ENCODE measurements at regions not wholly inside any gene's neighbourhood (a gene's known extent, or its start where the extent isn't known, plus 50 kb on each side); places are given as distances from the start of the nearest gene placed in this dataset.

DNA sequence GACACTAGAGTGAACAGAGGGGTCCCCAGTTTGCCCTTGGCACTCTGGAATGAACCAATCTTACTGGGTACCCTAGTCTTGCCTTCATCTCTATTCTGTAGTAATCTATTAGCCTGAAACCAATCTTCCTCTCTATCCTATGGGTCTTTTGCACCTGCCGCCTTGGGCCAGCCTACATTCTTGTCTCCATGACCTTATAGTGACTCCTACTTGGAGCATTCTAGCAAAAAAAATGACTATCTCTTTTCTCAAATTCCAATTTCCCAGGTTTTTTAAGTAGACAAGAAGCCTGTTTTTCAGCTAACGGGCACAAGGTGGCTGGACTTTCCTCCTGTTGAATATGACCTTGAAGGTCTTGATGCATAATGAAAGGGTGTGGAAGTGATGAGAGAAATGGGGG is 568.7 kb downstream of the TRAM1L1 start:
- TF ChIP-seq ZFX (IDR thresholded peaks at IDR 0.05; ENCODE audit: borderline replicate concordance), result no peak
- TF ChIP-seq, protein P1, sequence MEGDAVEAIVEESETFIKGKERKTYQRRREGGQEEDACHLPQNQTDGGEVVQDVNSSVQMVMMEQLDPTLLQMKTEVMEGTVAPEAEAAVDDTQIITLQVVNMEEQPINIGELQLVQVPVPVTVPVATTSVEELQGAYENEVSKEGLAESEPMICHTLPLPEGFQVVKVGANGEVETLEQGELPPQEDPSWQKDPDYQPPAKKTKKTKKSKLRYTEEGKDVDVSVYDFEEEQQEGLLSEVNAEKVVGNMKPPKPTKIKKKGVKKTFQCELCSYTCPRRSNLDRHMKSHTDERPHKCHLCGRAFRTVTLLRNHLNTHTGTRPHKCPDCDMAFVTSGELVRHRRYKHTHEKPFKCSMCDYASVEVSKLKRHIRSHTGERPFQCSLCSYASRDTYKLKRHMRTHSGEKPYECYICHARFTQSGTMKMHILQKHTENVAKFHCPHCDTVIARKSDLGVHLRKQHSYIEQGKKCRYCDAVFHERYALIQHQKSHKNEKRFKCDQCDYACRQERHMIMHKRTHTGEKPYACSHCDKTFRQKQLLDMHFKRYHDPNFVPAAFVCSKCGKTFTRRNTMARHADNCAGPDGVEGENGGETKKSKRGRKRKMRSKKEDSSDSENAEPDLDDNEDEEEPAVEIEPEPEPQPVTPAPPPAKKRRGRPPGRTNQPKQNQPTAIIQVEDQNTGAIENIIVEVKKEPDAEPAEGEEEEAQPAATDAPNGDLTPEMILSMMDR (IDR thresholded peaks at IDR 0.05), result no peak
- no peak overlapping the region for H3K27ac ChIP-seq

DNA sequence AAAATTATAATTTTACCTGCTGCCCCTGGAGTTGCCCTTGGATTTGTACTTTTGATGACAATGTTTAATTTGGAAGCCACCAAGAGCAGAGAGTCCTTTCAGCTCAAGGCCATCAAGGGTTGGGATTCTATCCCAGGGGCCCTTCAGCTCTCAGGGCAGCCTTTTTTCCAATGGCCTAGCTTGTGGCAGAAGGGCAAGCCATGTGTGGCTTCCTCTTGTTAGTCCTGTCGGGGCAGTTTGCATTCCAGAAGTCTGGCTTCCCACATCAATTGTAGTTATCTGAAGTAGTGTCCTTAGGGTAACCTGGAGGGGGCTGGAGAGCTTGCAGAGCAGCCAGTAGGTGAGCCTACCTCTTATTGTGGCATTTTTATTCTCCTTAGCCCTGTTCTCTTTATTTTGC is 569.4 kb downstream of the TRAM1L1 start:
- H3K27ac ChIP-seq, result no peak overlapping the region
- TF ChIP-seq ZFX (IDR thresholded peaks at IDR 0.05; ENCODE audit: borderline replicate concordance), result no peak
- TF ChIP-seq, protein P1 (IDR thresholded peaks at IDR 0.05), result no peak

DNA sequence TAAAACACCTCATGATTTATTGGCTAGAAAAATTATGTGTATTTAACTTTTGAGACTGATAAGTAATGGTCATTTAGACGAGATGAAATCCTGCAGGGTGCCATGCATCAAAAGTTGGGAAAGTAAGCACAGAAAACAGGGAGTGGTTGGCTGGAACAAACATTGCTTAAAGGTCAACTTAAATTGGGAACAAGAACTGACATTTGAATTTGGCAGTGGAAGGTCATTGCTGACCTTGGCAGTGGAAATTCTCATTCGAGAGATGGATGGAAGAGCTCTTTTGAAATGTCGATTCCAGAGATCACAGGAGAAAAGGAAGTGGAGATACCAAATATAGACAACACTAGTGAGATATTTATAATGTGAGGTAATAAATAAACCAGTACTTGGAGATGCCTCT is 572.8 kb downstream of the TRAM1L1 start:
- TF ChIP-seq ZFX (IDR thresholded peaks at IDR 0.05; ENCODE audit: borderline replicate concordance), result no peak
- TF ChIP-seq, protein P1 (IDR thresholded peaks at IDR 0.05), result no peak
- no peak overlapping the region for H3K27ac ChIP-seq

DNA sequence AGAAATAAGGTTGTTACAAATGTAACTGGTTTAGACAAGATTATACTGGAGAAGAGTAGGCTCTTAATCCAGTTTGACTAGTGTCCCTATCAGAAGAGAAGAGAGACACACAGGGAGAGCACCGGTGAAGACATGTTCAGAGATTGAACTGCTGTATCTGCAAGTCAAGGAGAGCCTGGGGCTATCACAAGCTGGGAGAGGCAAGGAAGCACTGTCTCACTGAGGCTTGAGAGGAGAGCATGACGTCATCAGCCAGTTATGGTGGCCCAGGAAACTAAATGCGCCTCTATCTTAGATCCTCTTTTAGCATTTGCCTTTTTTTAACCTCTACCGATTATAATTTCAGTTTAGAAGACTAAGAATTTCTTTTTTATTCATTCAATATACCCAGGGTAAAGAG is 583.4 kb downstream of the TRAM1L1 start:
- no peak overlapping the region for H3K27ac ChIP-seq
- TF ChIP-seq, protein P1 (IDR thresholded peaks at IDR 0.05), result no peak
- TF ChIP-seq ZFX (IDR thresholded peaks at IDR 0.05; ENCODE audit: borderline replicate concordance), result no peak

DNA sequence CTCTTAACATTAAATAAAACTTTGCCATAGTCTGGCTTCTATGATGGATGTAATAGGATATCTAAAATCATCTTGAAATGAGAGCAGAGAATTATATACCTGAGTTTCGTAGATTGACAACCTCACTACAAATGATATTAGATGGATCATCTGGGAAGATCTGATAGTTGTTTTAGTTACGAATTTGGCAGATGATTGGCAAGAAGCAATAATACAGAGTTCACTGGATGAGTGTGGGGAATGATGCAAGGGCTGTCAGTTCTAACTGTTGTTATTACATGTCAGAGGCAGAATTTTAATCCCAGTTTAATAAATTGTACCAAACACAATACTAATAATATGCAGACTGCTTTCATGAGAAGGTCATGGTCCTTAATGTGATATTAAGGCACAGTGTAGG is 585.2 kb downstream of the TRAM1L1 start:
- TF ChIP-seq ZFX (IDR thresholded peaks at IDR 0.05; ENCODE audit: borderline replicate concordance), result no peak
- TF ChIP-seq, protein P1 (IDR thresholded peaks at IDR 0.05), result no peak

DNA sequence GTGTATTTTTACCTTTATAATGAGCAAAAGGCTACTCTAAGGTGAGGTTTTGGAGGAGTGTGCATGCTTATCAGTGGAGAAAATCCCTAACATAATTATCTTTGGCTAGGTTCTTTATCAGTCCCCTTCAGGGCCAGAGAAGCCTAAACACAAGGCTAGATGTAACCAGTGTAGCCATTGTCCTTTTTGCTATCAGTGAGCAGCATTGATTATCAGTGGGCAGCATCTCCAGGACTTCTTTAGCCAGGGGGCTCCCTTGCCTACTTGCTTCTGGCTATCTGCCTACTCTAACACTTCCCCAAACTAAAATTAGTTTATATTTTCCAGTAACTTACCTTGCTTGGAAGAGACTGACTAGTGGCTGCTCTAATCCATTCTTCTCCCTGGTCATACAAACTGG is 595.6 kb downstream of the TRAM1L1 start:
- TF ChIP-seq, protein P1 (IDR thresholded peaks at IDR 0.05), result no peak
- no peak for TF ChIP-seq ZFX (IDR thresholded peaks at IDR 0.05; ENCODE audit: borderline replicate concordance)
- no peak overlapping the region for H3K27ac ChIP-seq

More for the DNA sequence above, 585.2 kb downstream of the TRAM1L1 start:
- H3K27ac ChIP-seq, result no peak overlapping the region

DNA sequence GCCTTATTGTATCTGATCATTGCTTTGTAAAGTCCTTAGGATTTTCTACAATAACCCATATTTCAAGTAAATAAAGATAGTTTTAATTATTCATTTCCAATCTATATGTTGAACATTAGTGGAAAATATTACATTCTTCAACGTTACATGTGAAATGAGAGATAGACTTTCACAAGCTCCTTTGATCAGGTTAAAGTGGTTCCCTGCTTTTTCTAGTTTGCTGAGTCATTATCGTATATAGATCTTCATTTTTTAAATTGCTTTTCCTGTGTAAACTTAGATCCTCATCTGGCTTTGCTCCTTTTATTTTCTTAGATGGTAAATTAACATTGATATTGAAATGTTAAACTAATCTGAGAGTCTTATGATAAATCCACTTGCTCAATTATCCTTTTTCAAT is 599.0 kb downstream of the TRAM1L1 start:
- TF ChIP-seq, protein P1 (IDR thresholded peaks at IDR 0.05), result no peak
- no peak for TF ChIP-seq ZFX (IDR thresholded peaks at IDR 0.05; ENCODE audit: borderline replicate concordance)
- no peak overlapping the region for H3K27ac ChIP-seq

Data from 22Rv1 (cell line).